A673 (cell line): ENCODE measurements at regions not wholly inside any gene's neighbourhood (a gene's known extent, or its start where the extent isn't known, plus 50 kb on each side); places are given as distances from the start of the nearest gene placed in this dataset.

Source experiments
- BruUV-seq: library from RNA; stranded (reverse); fragments of 400-500 nt; replicated peaks from 2 replicates; lab custom pipeline; 2021; lab: Mats Ljungman, UMichigan
- CTCF ChIA-PET: fragments of 300-600 bp; sonication (Branson Sonifier 250); formaldehyde crosslinking; loops from one replicate; lab custom pipeline; 2022; ENCODE audit warnings: antibody characterized with exemption; lab: Charles Lee
- POLR2A ChIA-PET: fragments of 300-600 bp; sonication (Branson Sonifier 250); formaldehyde crosslinking; loops from one replicate; lab custom pipeline; 2022; ENCODE audit warnings: antibody characterized with exemption; ENCODE audit not compliant: low non-redundant PET; lab: Charles Lee
- DNase-seq: peaks from one replicate; pipeline ENCODE4 v3.0.0-alpha.2; 2015; ENCODE audit warnings: low spot score
- H3K27ac ChIP-seq: fragments of 200-600 bp; sonication (generic); 2 replicates; pipeline ENCODE4 v1.5.1; 2016; ENCODE audit warnings: mixed run types, low read depth, mild to moderate bottlenecking, mixed read lengths, antibody characterized with exemption, low read length; ENCODE audit not compliant: poor library complexity, severe bottlenecking
- H3K27me3 ChIP-seq: fragments of 200-600 bp; sonication (generic); replicated peaks from 2 replicates; pipeline ENCODE4 v1.6.1; 2017; ENCODE audit warnings: mixed run types, low read depth, mild to moderate bottlenecking, mixed read lengths, antibody characterized with exemption, low read length; ENCODE audit not compliant: insufficient read depth, poor library complexity
- H3K36me3 ChIP-seq: fragments of 200-600 bp; sonication (generic); 2 replicates; pipeline ENCODE4 v1.6.1; 2016; ENCODE audit warnings: mixed run types, mild to moderate bottlenecking, mixed read lengths, antibody characterized with exemption, low read length; ENCODE audit not compliant: insufficient read depth, poor library complexity, severe bottlenecking
- H3K4me1 ChIP-seq: fragments of 200-600 bp; sonication (generic); 2 replicates; pipeline ENCODE4 v1.6.1; 2017; ENCODE audit warnings: mixed run types, mild to moderate bottlenecking, mixed read lengths, antibody characterized with exemption, low read length; ENCODE audit not compliant: insufficient read depth, poor library complexity, severe bottlenecking
- H3K4me3 ChIP-seq: fragments of 200-600 bp; sonication (generic); 2 replicates; pipeline ENCODE4 v1.5.1; 2016; ENCODE audit warnings: low read depth, mixed run types, mild to moderate bottlenecking, mixed read lengths, low read length; ENCODE audit not compliant: poor library complexity, severe bottlenecking
- H3K9me3 ChIP-seq: fragments of 200-600 bp; sonication (generic); 2 replicates; pipeline ENCODE4 v1.6.1; 2016; ENCODE audit warnings: mixed run types, low read depth, mild to moderate bottlenecking, mixed read lengths, antibody characterized with exemption, low read length; ENCODE audit not compliant: poor library complexity, severe bottlenecking
- CTCF ChIP-seq: fragments of 300-800, 200-600 bp; sonication (generic); conservative IDR thresholded peaks from 2 replicates; pipeline ENCODE4 v1.5.1; 2017; ENCODE audit warnings: low read depth, mild to moderate bottlenecking, antibody characterized with exemption, low read length, moderate library complexity, mixed read lengths
- EZH2 ChIP-seq: fragments of 200-600 bp; sonication (generic); IDR thresholded peaks from 2 replicates; pipeline ENCODE4 v1.6.1; 2017; ENCODE audit warnings: borderline replicate concordance, low read depth, mild to moderate bottlenecking, mixed read lengths, antibody characterized with exemption, low read length; ENCODE audit not compliant: poor library complexity, severe bottlenecking
- intact Hi-C: fragments of 100-400 bp; cut with micrococcal nuclease; formaldehyde crosslinking; loops from one replicate; pipeline ENCODE4 v1.10.0; 2022; ENCODE audit not compliant: unreplicated experiment

DNA sequence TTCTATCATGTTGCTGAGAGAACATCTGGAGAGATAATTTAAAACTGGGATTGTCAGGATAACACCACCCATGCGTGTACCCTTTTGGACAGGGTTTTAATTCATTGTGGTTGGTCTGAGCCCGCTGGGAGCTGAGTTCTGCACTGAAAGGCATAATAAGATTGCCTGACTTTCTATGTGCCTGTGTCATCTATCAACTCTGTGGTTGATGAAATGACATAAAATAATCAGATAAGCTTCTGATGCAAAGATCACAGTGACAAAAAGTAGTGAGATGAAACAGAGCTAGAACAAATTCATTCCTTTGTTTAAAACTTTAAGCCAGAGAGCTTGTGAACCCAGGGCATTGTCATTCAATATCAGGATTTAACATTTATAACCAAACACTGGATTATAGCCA is 98.7 kb downstream of the BBS10 start:
- Histone ChIP-seq H3K27me3 (no peaks in the 10 kb centered on the region), H3K36me3 (no peaks in the 10 kb centered on the region), H3K9me3 (no peaks in the 10 kb centered on the region), H3K27ac (no peak overlapping the region), H3K4me3 (no peak overlapping the region), H3K4me1 (no peaks in the 10 kb centered on the region)
- POLR2A ChIA-PET: no interaction called here
- CTCF ChIA-PET: no interaction called here
- BruUV-seq: no TSS peak
- TF ChIP-seq EZH2 (no peak), CTCF (no peak)
- intact Hi-C loops: no loop called here
- no peak for DNase-seq

DNA sequence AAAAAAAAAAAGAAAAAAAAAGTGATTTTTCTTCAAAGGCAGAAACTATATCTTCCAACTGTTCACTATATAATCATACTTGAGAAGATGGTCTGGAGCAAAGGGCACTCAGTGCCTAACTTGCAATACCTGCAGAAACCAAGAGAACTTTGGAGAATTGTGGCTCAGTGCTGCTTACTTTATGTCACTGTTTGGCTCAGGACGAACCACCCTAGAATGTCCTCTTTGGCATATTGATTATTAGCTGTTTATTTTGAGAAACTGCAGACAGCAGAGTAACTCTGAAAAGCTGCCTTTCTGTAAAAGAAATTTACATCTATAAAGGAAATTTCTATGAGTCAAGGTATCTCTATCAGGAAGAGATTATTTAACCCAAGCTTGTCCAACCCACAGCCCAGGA is 100.2 kb downstream of the BBS10 start:
- Histone ChIP-seq H3K4me1 (no peaks in the 10 kb centered on the region), H3K4me3 (no peak overlapping the region), H3K9me3 (no peaks in the 10 kb centered on the region), H3K27me3 (no peaks in the 10 kb centered on the region), H3K27ac (no peak overlapping the region), H3K36me3 (no peaks in the 10 kb centered on the region)
- TF ChIP-seq CTCF (no peak), EZH2 (no peak)
- ChIA-PET POLR2A (no interaction called here), CTCF (no interaction called here)
- BruUV-seq: no TSS peak
- no peak for DNase-seq
- intact Hi-C loops: no loop called here

- no peaks in the 10 kb centered on the region for H3K36me3 ChIP-seq
- no peak overlapping the region for H3K4me3 ChIP-seq
- intact Hi-C loops: no loop called here
- CTCF ChIA-PET: no interaction called here
- POLR2A ChIA-PET: interaction anchor here (0.5 kb wide), 1 partner anchor 16 kb away, joined by 3 read pairs; no protein-coding TSS in a partner anchor
- H3K27ac ChIP-seq: no peak overlapping the region
- H3K27me3 ChIP-seq: no peaks in the 10 kb centered on the region
- no peaks in the 10 kb centered on the region for H3K4me1 ChIP-seq
- no peaks in the 10 kb centered on the region for H3K9me3 ChIP-seq
- no peak for DNase-seq
- BruUV-seq: no TSS peak
- TF ChIP-seq EZH2: no peak
- TF ChIP-seq CTCF: no peak
These were observed 101.1 kb downstream of the BBS10 start for GRCh38 chr12:76247026-76247646.
